Epithelial cell of proximal tubule (primary cell): ENCODE measurements at regions not wholly inside any gene's neighbourhood (a gene's known extent, or its start where the extent isn't known, plus 50 kb on each side); places are given as distances from the start of the nearest gene placed in this dataset.

Source experiments
- DNase-seq: peaks from one replicate; pipeline ENCODE4 v3.0.0-alpha.2; 2011; ENCODE audit warnings: low read depth
- H3K4me3 ChIP-seq: 2 replicates; pipeline ENCODE4 v1.5.1; 2011; ENCODE audit warnings: low read depth, mild to moderate bottlenecking, low read length
- TF ChIP-seq, protein P1 (sequence below): conservative IDR thresholded peaks from 2 replicates; pipeline ENCODE4 v1.5.1; 2012; ENCODE audit warnings: low read depth, mild to moderate bottlenecking, low read length

DNA sequence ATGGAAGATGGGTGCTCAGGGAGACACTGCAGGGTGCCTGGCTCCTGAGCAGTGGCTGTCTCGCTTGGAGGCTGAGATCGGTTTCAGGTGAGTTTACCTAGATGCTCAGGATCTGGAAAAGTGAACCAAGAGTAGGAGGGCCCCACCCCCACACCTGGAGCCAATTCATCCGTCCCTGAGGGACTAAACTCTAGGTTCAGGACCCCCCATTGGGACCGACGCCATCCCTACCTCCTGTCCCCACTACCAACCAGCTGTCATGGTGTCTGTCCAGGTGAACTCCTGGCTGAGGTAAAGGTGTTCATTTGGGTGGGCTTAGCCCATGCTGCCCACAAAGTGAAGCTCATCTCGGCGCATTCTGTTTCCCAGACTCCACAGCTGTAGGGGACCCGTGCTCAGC, 174.6 kb upstream of the PLPP4 start:
- TF ChIP-seq, protein P1, sequence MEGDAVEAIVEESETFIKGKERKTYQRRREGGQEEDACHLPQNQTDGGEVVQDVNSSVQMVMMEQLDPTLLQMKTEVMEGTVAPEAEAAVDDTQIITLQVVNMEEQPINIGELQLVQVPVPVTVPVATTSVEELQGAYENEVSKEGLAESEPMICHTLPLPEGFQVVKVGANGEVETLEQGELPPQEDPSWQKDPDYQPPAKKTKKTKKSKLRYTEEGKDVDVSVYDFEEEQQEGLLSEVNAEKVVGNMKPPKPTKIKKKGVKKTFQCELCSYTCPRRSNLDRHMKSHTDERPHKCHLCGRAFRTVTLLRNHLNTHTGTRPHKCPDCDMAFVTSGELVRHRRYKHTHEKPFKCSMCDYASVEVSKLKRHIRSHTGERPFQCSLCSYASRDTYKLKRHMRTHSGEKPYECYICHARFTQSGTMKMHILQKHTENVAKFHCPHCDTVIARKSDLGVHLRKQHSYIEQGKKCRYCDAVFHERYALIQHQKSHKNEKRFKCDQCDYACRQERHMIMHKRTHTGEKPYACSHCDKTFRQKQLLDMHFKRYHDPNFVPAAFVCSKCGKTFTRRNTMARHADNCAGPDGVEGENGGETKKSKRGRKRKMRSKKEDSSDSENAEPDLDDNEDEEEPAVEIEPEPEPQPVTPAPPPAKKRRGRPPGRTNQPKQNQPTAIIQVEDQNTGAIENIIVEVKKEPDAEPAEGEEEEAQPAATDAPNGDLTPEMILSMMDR, result no peak
- DNase-seq, result no peak
- H3K4me3 ChIP-seq, result no peak overlapping the region

- H3K4me3 ChIP-seq, result no peak overlapping the region
- TF ChIP-seq, protein P1, result no peak
- DNase-seq, result no peak
These were observed 174.1 kb upstream of the PLPP4 start for GRCh38 chr10:120282846-120283492.

- TF ChIP-seq, protein P1, result no peak
- no peak for DNase-seq
- no peak overlapping the region for H3K4me3 ChIP-seq
These were observed 171.6 kb upstream of the PLPP4 start for GRCh38 chr10:120285408-120285807.

GRCh38 chr10:120286280-120286679, 170.7 kb upstream of the PLPP4 start:
- no peak for DNase-seq
- no peak overlapping the region for H3K4me3 ChIP-seq
- TF ChIP-seq, protein P1, result no peak

DNA sequence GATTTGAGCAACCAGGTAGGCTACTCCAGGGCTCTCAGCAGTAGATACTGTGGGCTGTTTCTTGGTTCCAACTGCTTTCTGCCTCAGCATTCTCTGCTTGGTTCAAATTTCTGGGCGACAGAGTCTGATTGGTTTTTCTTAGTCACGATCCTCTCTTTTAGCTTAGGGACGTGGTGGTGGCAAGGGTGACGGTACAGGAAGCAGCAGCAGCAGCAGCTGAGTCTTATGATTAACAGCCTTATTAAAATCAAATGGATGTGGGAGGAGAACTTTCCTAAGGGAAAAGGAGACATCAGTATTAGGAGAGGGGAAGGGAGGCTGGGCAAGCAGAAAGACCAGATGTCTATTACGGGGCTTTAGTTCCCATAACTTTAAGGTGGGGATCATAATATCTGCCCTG, 156.5 kb upstream of the PLPP4 start:
- H3K4me3 ChIP-seq, result no peak overlapping the region
- TF ChIP-seq, protein P1, result no peak
- DNase-seq, result no peak

DNA sequence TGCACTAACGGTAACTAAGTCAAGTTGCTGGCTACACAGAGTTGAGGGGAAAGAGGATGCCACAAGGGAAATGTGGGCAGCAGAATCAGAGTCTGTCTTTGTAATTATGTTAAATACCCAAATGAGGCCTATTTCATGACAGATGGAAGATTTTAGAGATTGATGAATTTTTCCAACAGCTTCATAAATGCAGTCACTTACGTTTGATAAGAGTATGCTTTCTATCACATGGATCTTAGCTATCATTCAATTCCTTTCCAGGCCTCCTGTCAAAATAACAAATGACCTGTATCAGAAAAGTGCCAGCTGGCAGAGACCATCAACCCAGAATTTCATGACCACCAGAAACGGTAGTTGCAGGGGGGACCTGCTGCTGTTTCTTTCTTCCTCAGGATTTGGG, 148.4 kb upstream of the PLPP4 start:
- no peak overlapping the region for H3K4me3 ChIP-seq
- TF ChIP-seq, protein P1, result no peak
- no peak for DNase-seq

DNA sequence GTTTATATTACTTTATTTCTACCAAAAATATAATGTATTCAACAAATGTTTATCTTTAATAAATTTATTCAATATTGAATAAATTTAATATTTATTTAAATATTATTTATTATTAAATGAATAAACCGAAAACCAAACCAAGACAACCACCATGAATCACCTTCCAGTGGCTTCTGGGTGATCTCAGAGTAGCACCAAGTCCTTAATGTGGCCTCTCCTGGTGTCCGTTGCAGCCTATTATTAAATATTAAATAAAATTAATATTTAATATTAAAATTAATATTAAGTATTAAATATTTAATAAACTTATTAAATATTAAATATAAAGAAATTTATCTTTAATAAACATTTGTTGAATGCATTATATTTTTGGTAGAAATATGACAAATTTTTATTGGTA, 143.3 kb upstream of the PLPP4 start:
- DNase-seq, result no peak
- TF ChIP-seq, protein P1, result no peak
- no peak overlapping the region for H3K4me3 ChIP-seq
